DMS53 treated with DMSO at 0.1 percent for 48 hours (cell line): ENCODE measurements at regions not wholly inside any gene's neighbourhood (a gene's known extent, or its start where the extent isn't known, plus 50 kb on each side); places are given as distances from the start of the nearest gene placed in this dataset.
"Not testable (repeated sequence)": the region's sequence is repeated elsewhere in the genome, so short reads cannot be mapped to it uniquely, and the experiment has no call there.

Source experiments
- DNase-seq: peaks from one replicate; lab custom pipeline; 2025; ENCODE audit not compliant: unreplicated experiment; lab: John Stamatoyannopoulos, UW

DNA sequence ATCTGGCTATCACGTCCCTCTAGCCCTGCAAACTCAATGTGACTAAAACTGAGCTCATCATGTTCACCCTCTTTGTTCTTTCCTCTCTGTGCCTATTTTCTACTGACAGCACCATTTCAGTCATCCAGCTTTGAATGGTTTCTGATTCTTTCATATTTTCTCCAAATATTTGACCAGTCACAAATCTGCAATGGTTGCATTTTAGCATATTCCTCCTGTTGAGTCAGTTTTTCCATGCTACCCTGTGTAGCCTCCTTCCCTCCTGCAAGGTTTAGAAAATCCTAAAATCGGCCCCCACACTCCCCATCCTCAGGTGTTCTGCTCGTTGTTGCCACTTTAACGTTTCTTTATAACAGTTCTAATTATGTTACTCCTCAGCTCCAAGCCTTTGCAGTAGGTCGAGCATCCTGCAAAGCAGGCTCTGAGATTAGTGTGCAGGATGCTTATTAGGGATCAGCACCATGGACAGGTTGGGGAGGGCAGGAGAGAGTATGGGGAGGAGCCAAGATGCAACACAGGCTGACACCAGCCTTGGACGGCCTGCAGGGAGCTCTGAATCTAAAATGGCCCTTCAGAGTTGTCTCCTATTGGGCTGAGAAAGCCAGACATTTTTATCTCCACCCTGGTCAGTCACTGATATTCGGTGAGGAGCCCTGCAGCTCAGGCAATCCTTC, 531.0 kb upstream of the COBL start:
- no peak for DNase-seq

DNA sequence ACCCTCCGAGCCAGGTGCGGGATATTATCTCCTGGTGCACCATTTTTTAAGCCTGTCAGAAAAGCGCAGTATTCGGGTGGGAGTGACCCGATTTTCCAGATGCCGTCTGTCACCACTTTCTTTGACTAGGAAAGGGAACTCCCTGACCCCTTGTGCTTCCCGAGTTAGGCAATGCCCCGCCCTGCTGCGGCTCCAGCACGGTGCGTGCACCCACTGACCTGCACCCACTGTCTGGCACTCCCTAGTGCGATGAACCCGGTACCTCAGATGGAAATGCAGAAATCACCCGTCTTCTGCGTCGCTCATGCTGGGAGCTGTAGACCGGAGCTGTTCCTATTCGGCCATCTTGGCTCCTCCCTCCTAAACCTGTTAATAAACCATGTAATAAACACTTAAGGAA, 522.5 kb upstream of the COBL start:
- DNase-seq = not testable (repeated sequence)

DNA sequence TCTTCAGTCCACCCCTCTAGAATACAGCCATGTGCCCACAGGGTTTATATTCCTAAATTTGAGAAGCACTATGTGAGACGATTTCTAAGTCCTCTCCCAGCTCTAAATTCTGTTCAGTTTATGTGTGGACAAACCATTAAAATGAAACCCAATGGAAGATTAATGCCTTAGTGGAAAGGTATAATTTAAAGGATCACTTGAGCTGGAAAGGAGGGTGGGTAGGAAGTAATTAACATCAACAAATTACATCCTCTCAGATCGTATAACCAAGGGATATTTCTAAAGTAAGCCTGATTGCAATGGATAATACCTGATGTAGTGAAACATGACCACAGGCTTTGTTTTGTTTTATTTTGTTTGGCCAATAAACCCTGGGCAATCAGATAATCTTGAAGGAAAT, 511.0 kb upstream of the COBL start:
- no peak for DNase-seq

DNA sequence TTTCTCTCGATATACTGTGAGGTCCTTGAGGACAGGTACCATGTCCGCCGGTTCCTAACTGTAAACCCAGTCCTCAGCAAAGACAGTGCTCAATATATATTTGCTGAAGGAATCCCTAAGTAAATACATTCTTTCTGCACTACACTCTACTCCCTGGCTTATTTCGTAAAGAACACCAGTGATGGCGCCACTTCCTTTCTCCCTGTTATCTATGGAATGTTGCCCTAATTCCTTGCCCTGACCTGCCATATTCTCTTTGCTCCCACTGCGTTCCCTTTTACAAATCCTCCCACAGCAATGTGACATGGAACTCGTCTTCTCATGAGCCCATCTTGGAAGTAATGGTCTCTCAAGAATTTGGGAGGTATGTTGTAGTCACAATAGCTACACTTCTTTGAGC, 507.4 kb upstream of the COBL start:
- DNase-seq = no peak

DNA sequence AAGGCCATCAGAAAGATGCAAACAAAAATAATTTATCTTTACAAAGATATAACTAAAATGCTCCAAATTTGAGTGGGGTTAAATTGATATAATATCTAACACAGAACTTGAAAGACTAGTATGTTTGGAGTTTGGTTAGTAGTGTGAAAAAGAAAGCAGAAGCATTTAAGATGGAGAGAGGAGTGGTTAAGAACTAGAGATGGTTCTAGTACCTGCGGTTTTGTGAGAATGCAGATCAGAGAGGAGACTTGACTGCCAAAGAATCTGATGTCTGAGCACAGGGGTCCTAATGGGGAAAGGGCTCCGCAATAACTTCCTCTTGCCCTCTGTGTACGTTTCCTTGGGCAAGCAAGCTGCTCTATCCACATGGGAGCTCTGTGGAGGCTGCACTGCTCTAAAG, 506.8 kb upstream of the COBL start:
- no peak for DNase-seq

DNA sequence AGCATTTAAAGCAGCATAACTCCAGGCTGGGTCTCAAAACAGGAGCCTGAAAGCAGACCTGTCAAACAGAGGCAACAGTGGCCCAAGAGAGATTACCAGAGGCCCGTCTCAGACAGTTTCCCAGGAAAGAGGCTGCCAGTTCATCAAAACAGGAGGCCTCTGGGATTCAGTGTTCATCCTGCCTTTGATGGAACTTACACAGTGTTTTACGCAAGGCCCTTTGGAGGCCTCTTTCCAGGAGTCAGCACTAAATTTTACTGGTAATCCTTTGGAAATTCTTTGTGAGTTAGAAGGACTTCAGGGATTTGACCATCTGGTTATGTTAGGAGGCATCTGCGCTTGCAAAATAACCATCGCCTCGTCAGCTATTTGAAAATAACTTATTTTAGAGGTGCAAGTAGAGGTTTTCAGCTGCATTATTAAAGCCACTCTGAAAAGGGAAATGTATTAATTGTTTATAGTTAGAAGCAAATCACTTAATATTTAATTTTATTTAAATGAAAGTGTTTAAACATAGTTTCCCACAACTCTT, 501.2 kb upstream of the COBL start:
- no peak for DNase-seq

DNA sequence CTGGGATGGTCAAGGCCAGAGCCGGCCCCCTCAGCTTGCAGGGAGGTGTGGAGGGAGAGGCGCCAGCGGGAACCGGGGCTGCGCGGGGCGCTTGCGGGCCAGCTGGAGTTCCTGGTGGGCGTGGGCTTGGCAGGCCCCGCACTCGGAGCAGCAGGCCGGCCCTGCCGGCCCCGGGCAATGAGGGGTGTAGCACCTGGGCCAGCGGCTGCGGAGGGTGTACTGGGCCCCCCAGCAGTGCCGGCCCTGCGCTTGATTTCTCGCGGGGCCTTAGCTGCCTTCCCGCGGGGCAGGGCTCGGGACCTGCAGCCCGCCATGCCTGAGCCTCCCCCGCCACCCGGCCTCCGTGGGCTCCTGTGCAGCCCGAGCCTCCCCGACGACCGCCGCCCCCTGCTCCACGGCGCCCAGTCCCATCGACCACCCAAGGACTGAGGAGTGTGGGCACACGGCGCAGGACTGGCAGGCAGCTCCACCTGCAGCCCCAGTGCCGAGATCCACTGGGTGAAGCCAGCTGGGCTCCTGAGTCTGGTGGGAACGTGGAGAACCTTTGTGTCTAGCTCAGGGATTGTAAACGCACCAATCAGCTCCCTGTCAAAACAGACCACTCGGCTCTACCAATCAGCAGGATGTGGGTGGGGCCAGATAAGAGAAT, 489.3 kb upstream of the COBL start:
- DNase-seq = not testable (repeated sequence)

DNA sequence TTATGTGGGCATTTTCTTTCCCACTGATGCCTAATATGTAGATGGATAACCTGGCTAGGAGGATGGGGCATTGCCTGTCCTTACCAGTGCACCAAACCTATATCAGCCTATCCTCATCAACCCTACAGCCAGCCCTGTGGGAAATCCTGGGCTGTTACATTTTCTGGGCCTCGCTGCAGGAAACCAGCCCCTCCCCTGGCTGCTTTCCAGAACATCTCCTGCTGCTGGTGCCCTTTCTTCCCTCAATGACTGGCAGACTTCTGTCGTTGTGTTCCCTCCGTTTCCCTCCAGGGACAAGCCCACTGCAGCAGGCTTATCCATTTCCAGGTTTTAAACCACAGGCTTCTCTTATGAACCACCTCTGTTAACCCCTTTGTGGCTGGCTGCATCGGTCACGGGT, 486.1 kb upstream of the COBL start:
- DNase-seq = no peak

DNA sequence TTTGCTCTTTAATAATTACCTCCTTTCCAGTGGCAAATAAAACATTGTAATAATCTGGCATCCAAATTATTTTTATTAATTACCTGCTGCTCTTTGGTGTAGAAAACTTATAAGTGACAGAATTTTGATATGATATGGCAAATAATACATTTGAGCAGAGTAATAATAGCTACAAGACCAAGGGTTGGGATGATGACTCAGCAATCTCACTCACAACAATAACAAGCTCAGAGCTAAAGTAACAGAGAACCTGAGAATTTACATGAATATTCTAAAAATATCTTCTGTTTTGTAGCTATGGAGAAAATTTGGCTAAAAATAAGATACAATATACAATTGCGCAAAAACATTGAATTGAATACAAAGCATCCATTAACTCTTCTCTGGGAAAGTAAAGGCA, 480.8 kb upstream of the COBL start:
- DNase-seq = no peak

DNA sequence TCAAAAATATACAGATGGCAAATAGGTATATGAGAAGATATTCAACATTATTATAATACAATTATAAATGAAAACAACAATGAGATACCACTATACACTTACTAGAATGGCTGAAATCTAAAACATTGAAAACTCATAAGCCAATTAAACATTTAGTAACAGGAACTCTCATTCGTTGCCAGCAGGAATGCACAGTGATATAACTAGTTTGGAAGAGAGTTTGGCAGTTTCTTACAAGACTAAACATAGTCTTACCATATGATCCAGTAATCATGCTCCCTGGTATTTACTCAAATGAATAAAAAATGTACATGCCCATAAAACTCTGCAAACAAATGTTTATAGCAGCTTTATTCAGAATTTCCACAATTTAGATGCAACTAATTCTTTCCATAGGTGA, 476.2 kb upstream of the COBL start:
- no peak for DNase-seq

DNA sequence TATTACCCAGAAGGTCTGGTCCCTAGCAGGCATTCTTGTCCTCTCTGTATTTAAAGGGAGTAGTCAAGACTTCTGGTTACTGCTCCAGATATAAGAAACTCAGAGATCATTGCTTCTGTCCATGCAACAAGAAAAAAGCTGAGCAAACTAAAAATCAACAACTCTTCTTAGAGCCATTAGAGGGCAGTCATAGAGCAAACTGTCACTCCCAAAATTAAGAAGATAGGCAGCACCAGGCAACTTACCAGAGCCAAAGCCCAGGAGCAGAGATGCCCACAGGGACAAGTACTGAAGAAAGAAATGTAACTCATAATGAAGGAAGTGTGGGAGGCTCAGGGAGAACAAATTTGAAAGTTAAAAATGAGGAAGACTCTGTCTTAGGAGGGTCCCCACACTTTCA, 472.9 kb upstream of the COBL start:
- DNase-seq = peak; percentile 13

DNA sequence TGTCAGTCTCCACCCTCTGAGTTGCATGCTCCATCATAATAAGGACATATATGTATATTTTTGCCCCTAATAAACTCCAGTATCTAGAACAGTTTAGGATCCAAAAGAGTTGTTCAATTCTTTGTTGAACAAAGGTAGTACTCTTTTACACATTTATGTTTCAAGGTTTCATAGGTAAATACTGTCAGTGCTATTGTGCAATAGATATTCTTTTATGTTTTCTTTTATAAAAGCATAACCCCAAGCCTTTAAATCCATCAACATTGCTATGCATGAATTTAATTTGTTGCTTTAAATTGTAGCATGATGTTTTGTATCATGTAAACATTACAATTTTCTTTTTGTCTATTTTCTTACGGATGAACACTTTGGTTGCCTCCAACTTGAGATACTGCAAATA, 469.7 kb upstream of the COBL start:
- no peak for DNase-seq

DNA sequence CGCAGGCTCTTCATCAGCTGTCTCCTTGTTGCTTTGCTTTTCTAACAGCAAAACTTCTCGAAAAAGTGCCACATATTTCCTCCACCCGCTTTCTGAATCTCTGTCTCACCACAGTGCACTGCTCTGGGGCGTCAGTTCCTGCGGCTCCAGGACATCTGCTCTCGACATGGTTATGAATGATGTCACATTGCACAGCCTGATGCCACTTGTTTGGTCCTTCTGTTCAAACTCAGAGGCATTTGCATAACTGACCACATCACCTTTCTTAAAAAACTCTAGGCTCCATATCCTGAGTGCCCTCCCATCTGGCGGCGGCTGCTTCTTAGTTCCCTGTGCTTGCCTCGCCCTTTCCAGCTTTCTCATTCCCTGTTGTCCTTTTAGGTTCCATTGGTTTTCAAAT, 469.3 kb upstream of the COBL start:
- no peak for DNase-seq

DNA sequence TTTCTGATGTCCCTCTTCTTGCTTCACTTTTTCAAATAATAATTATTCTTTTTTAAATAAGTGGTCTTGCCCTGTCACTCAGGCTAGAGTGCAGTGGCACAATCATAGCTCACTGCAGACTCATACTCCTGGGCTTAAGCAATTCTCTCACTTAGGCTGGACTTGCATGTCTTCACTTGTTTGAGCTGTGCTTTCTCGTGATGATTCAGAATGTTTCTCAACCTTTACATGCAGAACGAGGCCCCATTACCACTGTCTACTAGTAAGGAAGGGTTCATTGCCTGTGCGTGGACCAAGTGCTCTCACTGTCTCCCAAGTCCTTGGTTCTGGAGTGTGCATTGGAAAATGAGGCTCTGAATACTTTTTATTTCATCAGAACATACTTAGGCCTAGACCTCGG, 468.6 kb upstream of the COBL start:
- DNase-seq = no peak

DNA sequence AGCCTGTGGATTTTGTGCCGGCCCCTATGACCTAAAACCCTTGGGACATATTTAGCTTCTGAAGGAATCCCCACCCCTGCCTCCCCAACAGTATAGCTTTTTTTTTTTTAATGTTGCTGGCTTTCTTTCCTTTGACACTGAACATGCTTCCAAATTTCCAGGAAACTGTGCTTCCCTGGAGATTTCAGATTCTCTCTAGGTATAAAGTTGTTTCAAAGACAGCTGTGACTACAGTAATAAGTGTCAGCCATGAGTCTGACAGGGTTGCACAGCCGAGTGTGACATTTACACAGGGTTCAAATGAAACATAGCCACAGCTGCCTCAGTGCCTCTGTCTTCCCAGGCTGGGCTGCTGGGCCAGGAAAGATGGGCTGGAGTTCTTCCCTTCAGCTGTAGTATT, 466.6 kb upstream of the COBL start:
- no peak for DNase-seq

DNA sequence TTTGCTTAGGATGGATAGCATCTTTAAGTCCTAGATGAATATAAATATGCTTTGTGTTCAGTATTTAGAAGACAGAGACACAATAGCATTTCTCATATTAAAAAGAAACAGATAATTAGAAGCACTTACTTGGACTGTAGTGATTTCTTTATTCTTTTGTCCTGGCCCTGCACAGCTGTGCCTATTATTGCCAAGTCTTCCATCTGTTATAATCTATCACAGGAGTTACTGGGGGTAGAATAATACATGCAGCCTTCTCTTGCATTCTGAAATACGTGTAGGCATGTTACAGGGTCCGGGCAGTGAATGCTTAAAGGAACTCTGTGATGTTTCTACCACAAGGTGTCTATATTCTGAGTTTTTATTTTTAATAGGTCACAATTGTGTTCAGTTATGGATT, 461.5 kb upstream of the COBL start:
- no peak for DNase-seq

DNA sequence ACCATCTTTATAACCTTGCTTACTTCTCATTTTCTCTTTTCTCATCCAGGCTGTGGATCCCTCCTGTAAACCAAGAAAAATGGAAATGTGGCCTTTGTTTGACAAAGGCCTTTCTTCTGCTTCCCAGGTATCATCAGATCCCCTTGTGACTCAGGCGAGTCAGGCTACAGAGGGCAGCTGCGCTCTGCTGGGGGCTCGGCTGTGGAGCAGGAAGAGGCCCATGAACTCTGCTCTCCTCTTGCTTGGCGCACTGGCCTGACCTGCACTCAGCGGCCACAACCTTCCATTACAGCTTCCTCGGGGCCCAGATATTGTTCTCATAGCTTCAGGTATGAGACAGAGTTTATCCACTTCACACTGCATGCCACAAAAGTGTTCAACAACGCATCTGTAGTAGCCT, 457.6 kb upstream of the COBL start:
- no peak for DNase-seq

DNA sequence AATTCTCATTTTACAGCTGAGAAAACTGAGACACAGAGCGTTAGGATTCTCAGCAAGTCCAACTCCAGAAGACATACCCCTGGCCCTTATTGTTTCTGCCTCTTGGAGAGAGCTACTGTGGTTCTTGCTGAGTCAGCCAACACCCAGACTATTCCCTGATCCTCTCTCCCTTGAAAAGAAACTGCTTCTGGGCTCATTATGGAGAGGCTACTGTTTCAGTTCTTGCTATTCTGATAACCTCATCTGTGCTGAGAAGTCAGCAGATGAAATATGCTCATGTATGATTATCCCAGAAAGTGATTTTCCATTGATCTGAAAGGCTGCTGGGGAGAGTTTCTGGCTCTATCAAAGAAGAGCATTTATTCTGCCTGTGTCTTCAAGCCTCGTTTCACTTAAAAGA, 455.6 kb upstream of the COBL start:
- no peak for DNase-seq

DNA sequence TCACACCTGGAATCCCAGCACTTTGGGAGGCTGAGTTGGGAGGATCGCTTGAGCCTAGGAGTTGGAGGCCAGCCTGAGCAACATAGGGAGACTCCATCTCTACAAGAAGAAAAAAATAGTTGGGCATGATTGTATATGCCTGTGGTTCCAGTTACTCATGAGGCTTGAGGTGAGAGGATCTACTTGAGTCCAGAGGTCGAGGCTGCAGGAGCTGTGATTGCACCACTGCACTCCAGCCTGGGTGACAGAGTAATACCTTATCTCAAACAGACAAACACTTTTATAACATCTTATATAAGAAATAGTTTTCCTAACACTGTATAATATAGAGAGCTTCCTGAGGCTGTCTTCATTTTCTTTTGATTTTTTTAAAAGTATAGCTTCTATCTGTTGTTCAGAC, 448.4 kb upstream of the COBL start:
- DNase-seq = no peak

DNA sequence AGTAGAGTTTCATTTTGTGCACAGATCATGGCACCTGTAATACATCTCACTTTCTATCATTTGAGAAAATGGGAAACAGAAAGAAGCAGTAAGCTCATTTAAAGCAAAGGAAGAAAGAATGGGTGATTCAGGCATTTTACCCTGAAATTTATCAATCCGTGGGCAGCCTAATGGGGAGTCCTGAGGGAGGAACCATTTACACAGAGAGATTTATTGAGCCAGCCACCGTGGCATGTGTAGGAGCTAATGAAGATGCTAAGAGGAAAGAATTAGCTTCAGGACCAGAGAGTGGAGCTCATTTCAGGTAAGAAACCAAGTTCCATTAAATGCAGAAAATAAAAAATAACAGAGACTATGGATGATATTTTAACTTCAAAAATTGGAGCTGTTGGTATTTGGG, 443.4 kb upstream of the COBL start:
- no peak for DNase-seq

DNA sequence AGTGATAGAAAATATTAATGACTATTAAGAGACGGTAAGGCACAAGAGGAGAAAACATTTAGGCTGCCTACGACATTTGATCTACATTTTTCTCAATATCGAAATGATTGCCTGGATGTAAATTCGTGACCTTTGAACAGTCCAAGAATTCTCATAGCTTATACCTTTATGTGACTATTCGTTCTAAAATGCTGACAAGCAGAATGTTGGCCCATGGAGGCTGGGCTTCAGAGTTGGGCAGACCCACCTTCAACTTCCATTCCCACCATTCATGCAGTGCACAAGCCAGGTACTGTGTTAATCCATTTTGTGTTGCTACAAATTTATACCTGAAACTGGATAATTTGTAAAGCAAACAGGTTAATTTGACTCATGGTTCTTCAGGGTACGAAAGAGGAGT, 441.4 kb upstream of the COBL start:
- no peak for DNase-seq

DNA sequence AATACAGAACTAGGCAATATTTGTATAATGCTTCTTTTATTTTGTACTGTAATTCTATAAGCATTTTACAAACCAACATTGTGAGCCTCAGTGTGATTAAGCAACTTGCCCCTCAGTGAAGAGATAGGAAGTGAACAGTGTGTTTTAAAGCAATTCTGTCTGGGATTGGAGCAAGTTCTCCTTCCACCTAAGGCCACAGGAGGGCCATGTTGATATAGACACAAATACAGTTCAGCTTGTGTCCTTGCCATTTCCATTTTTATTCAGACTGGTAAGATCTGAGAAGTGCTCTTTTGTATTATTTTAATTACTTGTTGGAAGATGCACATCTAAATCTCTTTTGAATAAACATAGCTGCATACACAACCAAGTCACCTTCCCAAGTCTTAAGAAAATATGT, 416.3 kb upstream of the COBL start:
- DNase-seq = peak; percentile 14

DNA sequence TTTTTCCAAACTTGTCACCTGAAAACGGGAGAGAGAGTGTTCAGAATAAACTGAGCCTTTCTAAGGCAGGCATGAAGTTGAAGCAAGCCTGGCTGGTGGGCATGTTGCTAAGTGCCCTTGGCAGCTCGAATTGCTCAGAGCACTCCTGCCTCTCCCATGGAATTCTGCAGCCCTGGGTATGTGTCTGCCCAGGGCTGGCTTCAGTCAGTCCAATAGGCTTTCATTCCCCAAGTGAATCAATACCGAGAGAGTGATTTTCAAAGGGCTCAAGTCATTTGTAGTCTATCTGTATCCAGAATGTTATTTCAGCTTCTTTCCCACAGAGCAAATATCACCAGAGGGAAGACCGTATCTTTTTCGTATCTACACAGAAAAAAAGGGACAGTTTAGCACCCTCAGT, 415.5 kb upstream of the COBL start:
- no peak for DNase-seq
